ENCODE measurements at regions not wholly inside any gene's neighbourhood (a gene's known extent, or its start where the extent isn't known, plus 50 kb on each side); places are given as distances from the start of the nearest gene placed in this dataset.

GRCh38 chr3:124258057-124258500 lies 266.2 kb upstream of the ROPN1 start:
- TF ChIP-seq CTCF (conservative IDR thresholded peaks at IDR 0.05; ENCODE audit: low read length) (no peak), EZH2phosphoT487 (IDR thresholded peaks at IDR 0.05; ENCODE audit: borderline replicate concordance, low read depth, low read length) (no peak)

Data from OCI-LY7 (cell line).